Mucosa of rectum (tissue), 2 donors: ENCODE measurements at regions not wholly inside any gene's neighbourhood (a gene's known extent, or its start where the extent isn't known, plus 50 kb on each side); places are given as distances from the start of the nearest gene placed in this dataset.
A peak's percentile ranks its signal among the peaks of the same experiment; 100 is the strongest.
"Not testable (repeated sequence)": the region's sequence is repeated elsewhere in the genome, so short reads cannot be mapped to it uniquely, and the experiment has no call there.

ENCODE experiments used
- H3K27ac ChIP-seq, 2 donors: one replicate each; pipeline ENCODE4 v1.7.0; 2013; ENCODE audit warnings: inconsistent platforms in 2 of 2, low read depth in 2 of 2, low read length in 2 of 2
- H3K27me3 ChIP-seq, 2 donors: one replicate each; pipeline ENCODE4 v1.7.0; 2013; ENCODE audit warnings: low read length in 2 of 2; ENCODE audit not compliant: control insufficient read depth in 2 of 2, insufficient read depth in 2 of 2
- H3K36me3 ChIP-seq, 2 donors: one replicate each; pipeline ENCODE4 v1.7.0; 2013; ENCODE audit warnings: low read length in 2 of 2; ENCODE audit not compliant: control insufficient read depth in 2 of 2, insufficient read depth in 2 of 2
- H3K4me1 ChIP-seq, 2 donors: one replicate each; pipeline ENCODE4 v1.7.0; 2013; ENCODE audit warnings: low read length in 2 of 2, mild to moderate bottlenecking in 1 of 2; ENCODE audit not compliant: control insufficient read depth in 2 of 2, insufficient read depth in 2 of 2
- H3K4me3 ChIP-seq, 2 donors: one replicate each; pipeline ENCODE4 v1.7.0; 2013; ENCODE audit warnings: low read length in 2 of 2
- H3K9ac ChIP-seq, 2 donors: one replicate each; pipeline ENCODE4 v1.7.0; 2013; ENCODE audit warnings: low read length in 2 of 2, low read depth in 1 of 2, mild to moderate bottlenecking in 1 of 2
- H3K9me3 ChIP-seq, 2 donors: one replicate each; pipeline ENCODE4 v1.7.0; 2013; ENCODE audit warnings: low read length in 2 of 2; ENCODE audit not compliant: control insufficient read depth in 2 of 2
- donor health status: healthy.
- donor health status: Normal muscosa, but diverticular disease.

GRCh38 chr15:24763891-24764290 lies 88.3 kb downstream of the NPAP1 start:
- Histone ChIP-seq H3K27ac (no peak overlapping the region), H3K27me3 (no peaks in the 10 kb centered on the region), H3K4me1 (no peaks in the 10 kb centered on the region), H3K9ac (no peak overlapping the region), H3K9me3 (no peaks in the 10 kb centered on the region), H3K4me3 (no peak overlapping the region), H3K36me3 (no peaks in the 10 kb centered on the region)

DNA sequence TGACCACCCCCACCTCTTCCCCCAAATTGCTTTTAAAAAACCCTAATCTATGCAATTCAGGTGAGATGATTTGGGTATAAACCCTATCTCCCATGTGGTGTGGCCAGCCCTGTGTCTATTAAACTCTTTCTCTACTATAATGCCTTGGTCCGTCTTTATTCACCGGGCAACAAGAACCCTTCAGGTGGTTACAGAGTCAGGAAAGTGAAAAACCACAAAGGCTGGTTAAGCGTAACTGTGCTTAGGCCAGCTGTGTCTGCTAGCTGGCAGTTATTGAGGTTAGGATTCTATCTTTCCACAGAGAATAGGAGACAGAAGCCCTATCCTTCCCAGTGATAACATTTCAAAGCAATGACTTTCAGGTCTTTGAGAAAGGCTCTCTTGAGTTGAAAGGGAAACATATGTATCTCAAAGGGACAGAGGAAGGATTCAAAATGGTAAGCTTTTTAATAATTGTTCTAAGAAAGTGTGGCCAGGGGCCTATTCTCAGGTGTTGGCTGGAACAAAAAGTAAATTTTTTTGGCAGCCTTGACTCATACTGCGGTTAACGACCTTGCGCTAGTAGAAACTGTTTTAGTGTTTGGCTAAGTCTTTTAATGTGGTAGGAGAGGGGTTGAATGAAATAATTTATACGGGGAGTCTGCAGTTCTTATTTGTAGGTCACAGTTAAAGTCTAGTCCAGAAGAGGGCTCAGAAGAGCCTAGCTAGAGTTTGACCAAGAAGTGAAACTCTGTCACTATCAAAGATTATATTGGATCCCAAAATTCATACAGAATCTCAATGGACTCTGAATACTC lies 89.0 kb downstream of the NPAP1 start:
- no peaks in the 10 kb centered on the region for H3K4me1 ChIP-seq
- no peak overlapping the region for H3K27ac ChIP-seq
- no peaks in the 10 kb centered on the region for H3K9me3 ChIP-seq
- H3K36me3 ChIP-seq = no peaks in the 10 kb centered on the region
- no peak overlapping the region for H3K9ac ChIP-seq
- no peak overlapping the region for H3K4me3 ChIP-seq
- H3K27me3 ChIP-seq = no peaks in the 10 kb centered on the region

DNA sequence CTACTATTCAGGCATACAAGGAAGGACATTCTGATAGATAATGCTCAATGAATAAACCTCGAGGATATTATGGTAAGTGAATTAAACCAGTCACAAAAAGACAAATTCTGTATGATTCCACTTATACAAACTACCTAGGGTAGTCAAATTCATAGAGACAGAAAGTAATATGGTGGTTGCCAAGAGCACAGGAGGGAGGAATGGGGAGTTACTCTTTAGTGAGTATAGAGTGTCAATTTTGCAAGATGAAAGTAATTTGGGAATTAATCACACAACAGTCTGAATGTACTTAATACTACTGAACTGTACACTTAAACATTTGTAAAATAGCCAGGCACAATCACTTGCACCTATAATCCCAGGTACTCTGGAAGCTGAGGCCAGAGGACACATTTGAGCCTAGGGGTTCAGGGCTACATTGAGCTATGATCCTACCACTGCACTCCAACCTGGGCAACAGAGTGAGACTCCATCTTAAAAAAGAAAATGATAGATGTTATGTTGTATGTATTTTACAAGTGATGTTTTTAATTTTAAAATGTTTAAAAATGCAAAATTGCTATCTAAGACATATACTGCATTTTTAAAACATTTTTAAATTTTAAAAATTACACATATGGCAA lies 91.0 kb downstream of the NPAP1 start:
- H3K36me3 ChIP-seq = no peaks in the 10 kb centered on the region
- no peaks in the 10 kb centered on the region for H3K4me1 ChIP-seq
- no peaks in the 10 kb centered on the region for H3K27me3 ChIP-seq
- H3K9ac ChIP-seq = no peak overlapping the region
- H3K4me3 ChIP-seq = no peak overlapping the region
- no peaks in the 10 kb centered on the region for H3K9me3 ChIP-seq
- H3K27ac ChIP-seq = no peak overlapping the region

DNA sequence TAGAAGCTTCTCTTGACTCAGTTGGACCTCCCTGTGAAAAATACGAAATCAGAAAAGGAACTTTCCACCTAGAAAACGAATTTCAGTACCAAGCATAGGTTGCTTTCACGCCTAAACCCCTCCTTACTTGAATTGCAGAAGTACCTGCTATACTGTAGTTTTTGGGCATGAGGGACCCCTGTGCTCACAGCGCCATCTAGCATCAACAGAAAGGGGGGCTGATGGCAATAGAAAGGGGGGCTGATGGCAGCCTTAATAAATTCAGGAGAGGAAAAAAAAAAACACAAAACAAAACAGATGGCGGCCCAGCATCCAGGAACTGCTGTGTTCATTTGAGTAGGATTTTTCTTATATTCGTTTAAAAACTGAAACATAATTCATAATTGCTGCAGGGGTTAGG lies 96.7 kb downstream of the NPAP1 start:
- no peaks in the 10 kb centered on the region for H3K36me3 ChIP-seq
- H3K9ac ChIP-seq = no peak overlapping the region
- H3K9me3 ChIP-seq = peaks cover 2 to 4% of the 10 kb centered on the region in 2 donors
- peak overlapping the region; percentile 48 to 67 for H3K4me3 ChIP-seq
- no peaks in the 10 kb centered on the region for H3K4me1 ChIP-seq
- H3K27ac ChIP-seq = no peak overlapping the region
- H3K27me3 ChIP-seq = no peaks in the 10 kb centered on the region

DNA sequence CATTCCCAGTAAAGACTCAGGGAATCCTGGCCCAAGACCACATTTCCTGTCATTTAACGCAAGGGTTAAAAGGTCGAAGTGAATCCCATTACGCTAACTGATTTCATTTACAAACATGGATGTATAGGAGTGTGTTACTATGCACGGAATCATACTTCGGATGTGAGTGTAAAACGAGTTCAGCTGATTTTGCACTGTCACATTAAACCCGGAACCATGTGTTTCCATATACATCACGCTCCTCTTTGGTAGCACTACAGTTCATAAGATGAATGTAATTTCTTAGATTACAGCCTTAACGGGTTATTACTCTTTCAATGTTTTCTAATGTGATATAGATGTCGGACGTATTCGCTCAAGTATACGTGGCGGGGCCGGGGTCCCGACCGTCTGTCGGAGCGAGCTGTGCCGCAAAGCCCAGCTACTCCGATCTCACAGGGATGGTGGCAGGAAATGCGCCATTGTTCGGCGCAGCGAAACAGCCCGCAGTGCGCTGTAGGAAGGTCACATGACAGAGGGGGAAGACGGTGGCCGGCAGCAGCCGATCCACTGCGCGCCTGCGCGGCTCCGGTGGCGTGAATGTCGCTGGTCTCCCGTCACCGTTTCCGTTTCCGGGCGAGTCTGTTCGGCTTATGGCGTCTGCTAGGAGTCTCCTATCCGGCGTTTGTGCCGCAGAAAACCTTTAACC lies 97.3 kb downstream of the NPAP1 start:
- no peak overlapping the region for H3K27ac ChIP-seq
- peaks cover 2 to 4% of the 10 kb centered on the region in 2 donors for H3K9me3 ChIP-seq
- peak overlapping the region; percentile 48 to 67 for H3K4me3 ChIP-seq
- H3K36me3 ChIP-seq = no peaks in the 10 kb centered on the region
- H3K9ac ChIP-seq = no peak overlapping the region
- no peaks in the 10 kb centered on the region for H3K27me3 ChIP-seq
- no peaks in the 10 kb centered on the region for H3K4me1 ChIP-seq

- H3K4me1 ChIP-seq = no peaks in the 10 kb centered on the region
- no peak overlapping the region for H3K27ac ChIP-seq
Observed at GRCh38 chr15:24777307-24777706, 101.7 kb downstream of the NPAP1 start.

DNA sequence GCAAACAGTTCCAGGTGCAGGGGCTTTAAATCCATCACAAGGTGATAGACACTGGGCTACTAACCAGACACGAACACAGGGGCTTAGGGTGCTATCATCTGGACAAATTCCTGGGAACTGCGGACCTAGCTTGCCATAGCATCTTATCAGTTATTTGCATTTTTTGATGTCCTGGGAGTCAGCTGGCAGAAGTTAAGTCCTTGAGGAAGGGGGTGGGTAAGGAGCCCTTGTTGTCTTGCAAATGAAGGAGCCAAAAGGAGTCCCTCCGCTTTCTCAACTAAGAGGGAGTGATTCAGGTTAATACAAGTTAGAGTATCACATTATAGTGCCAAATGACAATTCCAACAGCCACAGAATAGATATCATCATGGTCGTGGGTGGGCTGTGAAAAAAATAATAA lies 108.9 kb downstream of the NPAP1 start:
- Histone ChIP-seq H3K4me3 (no peak overlapping the region), H3K27me3 (no peaks in the 10 kb centered on the region), H3K9ac (no peak overlapping the region), H3K4me1 (no peaks in the 10 kb centered on the region), H3K9me3 (no peaks in the 10 kb centered on the region), H3K36me3 (no peaks in the 10 kb centered on the region), H3K27ac (no peak overlapping the region)

More at GRCh38 chr15:24777307-24777706, 101.7 kb downstream of the NPAP1 start:
- no peaks in the 10 kb centered on the region for H3K36me3 ChIP-seq
- peaks cover 2 to 4% of the 10 kb centered on the region in 2 donors for H3K9me3 ChIP-seq
- H3K4me3 ChIP-seq = no peak overlapping the region
- no peak overlapping the region for H3K9ac ChIP-seq
- no peaks in the 10 kb centered on the region for H3K27me3 ChIP-seq

- Histone ChIP-seq H3K36me3 (no peaks in the 10 kb centered on the region), H3K9ac (no peak overlapping the region), H3K27me3 (no peaks in the 10 kb centered on the region), H3K4me3 (no peak overlapping the region), H3K4me1 (no peaks in the 10 kb centered on the region), H3K27ac (no peak overlapping the region), H3K9me3 (no peaks in the 10 kb centered on the region)
Observed at GRCh38 chr15:24786347-24786746, 110.8 kb downstream of the NPAP1 start.

DNA sequence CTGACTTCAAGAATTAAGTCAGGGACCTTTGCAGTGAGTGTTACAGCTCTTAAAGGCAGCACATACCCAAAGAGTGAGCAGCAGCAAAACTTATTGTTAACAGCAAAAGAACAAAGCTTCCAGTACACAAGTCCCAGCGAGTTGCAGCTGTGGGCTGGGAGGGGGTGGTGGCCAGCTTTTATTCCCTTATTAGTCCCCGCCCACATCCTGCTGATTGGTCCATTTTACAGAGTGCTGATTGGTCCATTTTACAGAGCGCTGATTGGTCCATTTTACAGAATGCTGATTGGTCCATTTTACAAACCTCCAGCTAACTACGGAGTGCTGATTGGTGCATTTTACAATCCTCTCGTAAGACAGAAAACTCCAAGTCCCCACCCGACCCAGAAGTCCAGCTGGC lies 127.0 kb downstream of the NPAP1 start:
- not testable (repeated sequence) for H3K27ac ChIP-seq, H3K27me3 ChIP-seq, H3K9me3 ChIP-seq, H3K36me3 ChIP-seq, H3K4me3 ChIP-seq, H3K9ac ChIP-seq, H3K4me1 ChIP-seq

DNA sequence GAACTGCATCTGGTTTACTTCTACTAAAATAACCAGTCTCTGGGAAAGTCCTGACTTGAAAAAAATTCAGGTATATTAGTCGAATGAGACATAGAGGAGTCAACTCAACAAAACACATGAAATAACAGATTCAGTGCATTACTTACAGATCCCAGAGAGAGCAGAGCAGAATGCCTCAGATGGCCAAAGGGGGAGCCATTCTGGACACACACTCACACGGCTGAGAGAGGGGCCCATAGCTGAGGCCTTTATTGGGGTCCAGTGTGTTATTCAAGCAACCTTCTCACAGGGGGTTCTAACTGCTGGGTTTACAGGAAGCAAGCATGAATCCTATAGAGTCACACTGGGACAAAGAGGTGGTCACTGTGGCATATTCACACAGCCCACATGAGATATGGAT lies 135.1 kb upstream of the SNRPN start:
- Histone ChIP-seq H3K36me3 (no peaks in the 10 kb centered on the region), H3K27me3 (no peaks in the 10 kb centered on the region), H3K9ac (no peak overlapping the region), H3K4me3 (no peak overlapping the region), H3K9me3 (peaks cover 2 to 4% of the 10 kb centered on the region in 2 donors), H3K4me1 (no peaks in the 10 kb centered on the region), H3K27ac (no peak overlapping the region)
